ENCODE measurements at regions not wholly inside any gene's neighbourhood (a gene's known extent, or its start where the extent isn't known, plus 50 kb on each side); places are given as distances from the start of the nearest gene placed in this dataset.

DNA sequence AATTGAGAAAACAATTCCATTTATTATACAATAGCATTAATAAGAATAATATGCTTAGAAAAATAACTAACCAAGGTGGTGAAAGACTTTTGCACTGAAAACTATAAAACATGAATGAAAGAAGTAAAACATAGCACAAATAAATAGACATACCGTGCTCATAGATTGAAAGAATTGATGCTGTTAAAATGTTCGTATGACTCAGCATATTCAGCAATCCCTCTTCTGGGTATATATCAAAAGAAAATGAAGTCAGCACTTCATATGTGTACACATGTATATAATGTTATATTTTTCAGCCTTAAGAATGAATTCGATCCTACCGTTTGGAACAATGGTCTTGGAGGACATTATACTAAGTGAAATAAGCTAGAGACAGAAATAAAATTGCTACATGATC, 716.3 kb downstream of the GLUD2 start:
- TF ChIP-seq, protein P1, sequence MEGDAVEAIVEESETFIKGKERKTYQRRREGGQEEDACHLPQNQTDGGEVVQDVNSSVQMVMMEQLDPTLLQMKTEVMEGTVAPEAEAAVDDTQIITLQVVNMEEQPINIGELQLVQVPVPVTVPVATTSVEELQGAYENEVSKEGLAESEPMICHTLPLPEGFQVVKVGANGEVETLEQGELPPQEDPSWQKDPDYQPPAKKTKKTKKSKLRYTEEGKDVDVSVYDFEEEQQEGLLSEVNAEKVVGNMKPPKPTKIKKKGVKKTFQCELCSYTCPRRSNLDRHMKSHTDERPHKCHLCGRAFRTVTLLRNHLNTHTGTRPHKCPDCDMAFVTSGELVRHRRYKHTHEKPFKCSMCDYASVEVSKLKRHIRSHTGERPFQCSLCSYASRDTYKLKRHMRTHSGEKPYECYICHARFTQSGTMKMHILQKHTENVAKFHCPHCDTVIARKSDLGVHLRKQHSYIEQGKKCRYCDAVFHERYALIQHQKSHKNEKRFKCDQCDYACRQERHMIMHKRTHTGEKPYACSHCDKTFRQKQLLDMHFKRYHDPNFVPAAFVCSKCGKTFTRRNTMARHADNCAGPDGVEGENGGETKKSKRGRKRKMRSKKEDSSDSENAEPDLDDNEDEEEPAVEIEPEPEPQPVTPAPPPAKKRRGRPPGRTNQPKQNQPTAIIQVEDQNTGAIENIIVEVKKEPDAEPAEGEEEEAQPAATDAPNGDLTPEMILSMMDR (IDR thresholded peaks at IDR 0.05): no peak
- TF ChIP-seq POLR2A (IDR thresholded peaks at IDR 0.05): no peak
